Stomach (tissue), 4 donors: ENCODE measurements at regions not wholly inside any gene's neighbourhood (a gene's known extent, or its start where the extent isn't known, plus 50 kb on each side); places are given as distances from the start of the nearest gene placed in this dataset.

Experiments
- EP300 ChIP-seq: sonication (generic); formaldehyde crosslinking; IDR thresholded peaks from one replicate; pipeline ENCODE4 v1.6.1; 2017; ENCODE audit warnings: antibody characterized with exemption
- POLR2A ChIP-seq, 4 donors: fragments of 450-650 bp; IDR thresholded peaks; one replicate each; pipeline ENCODE4 v1.6.1; 2016; ENCODE audit warnings: antibody characterized with exemption in 4 of 4, control low read depth in 2 of 4, mild to moderate bottlenecking in 1 of 4, moderate library complexity in 1 of 4
- POLR2AphosphoS5 ChIP-seq, 3 donors: sonication (generic); formaldehyde crosslinking; IDR thresholded peaks; one replicate each; pipeline ENCODE4 v1.6.1; 2016; ENCODE audit warnings: antibody characterized with exemption in 3 of 3
- TF ChIP-seq, protein P1 (sequence below), 7 experiments: fragments of 450-650 bp in 4 of 7; fragments of 200-600 bp in 3 of 7; sonication (generic) in 3 of 7; IDR thresholded peaks; one replicate each; pipeline ENCODE4 v1.5.1; 2016 to 2019; ENCODE audit warnings: antibody characterized with exemption in 7 of 7, control low read depth in 2 of 7, mild to moderate bottlenecking in 1 of 7

DNA sequence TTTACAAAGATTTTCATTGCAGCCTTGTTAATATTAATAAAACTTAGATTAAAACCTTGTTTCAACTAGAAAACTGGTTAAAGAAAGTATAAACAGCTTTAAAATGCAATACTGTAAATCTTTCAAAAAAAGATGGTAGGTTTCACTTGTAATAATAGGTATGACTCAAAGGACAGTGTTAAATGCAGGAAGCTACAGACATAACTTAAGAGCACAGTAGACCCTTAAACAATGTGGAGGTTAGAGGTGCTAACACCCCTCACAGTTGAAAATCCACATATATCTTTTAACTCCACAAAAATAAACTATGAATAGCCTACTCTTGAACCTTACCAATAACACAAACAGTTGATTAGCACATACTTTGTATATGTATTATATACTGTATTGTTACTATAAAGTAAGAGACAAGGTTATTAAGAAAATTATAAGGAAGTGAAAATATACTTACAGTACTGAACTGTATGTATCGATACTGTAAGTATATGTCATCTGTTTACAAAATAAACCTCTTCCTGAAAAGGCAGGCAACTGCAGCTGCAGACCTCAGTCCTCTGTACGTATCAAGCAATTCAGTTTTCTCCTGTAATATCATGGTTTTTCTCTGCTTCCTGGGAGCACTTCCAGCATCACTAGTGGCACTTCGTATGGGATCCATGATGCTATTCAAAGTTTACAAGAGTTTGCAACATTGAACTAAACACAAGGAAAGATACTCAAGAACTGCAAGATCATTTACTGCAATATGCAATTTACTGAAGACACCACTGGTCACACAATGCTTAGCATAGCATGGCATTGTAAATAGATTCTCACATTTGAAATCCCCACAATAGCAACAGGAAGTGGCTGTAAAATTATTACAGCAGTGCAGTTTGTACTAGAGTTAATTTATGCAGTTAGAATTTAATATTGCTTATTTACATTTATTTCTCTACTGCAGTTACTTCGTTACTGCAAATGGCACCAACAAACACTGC, 610.5 kb upstream of the LRRTM4 start:
- TF ChIP-seq, protein P1, sequence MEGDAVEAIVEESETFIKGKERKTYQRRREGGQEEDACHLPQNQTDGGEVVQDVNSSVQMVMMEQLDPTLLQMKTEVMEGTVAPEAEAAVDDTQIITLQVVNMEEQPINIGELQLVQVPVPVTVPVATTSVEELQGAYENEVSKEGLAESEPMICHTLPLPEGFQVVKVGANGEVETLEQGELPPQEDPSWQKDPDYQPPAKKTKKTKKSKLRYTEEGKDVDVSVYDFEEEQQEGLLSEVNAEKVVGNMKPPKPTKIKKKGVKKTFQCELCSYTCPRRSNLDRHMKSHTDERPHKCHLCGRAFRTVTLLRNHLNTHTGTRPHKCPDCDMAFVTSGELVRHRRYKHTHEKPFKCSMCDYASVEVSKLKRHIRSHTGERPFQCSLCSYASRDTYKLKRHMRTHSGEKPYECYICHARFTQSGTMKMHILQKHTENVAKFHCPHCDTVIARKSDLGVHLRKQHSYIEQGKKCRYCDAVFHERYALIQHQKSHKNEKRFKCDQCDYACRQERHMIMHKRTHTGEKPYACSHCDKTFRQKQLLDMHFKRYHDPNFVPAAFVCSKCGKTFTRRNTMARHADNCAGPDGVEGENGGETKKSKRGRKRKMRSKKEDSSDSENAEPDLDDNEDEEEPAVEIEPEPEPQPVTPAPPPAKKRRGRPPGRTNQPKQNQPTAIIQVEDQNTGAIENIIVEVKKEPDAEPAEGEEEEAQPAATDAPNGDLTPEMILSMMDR (IDR thresholded peaks at IDR 0.05): no peak
- TF ChIP-seq POLR2A (IDR thresholded peaks at IDR 0.05) (no peak), POLR2AphosphoS5 (IDR thresholded peaks at IDR 0.05) (no peak), EP300 (no peak)
